AG10803 (cell line): ENCODE measurements at regions not wholly inside any gene's neighbourhood (a gene's known extent, or its start where the extent isn't known, plus 50 kb on each side); places are given as distances from the start of the nearest gene placed in this dataset.

Source experiments
- DNase-seq: peaks from one replicate; pipeline ENCODE4 v3.0.0; 2010; ENCODE audit warnings: low read depth
- H3K4me3 ChIP-seq: 2 replicates; pipeline ENCODE4 v1.5.1; 2011; ENCODE audit warnings: mild to moderate bottlenecking, low read length, control low read depth
- CTCF ChIP-seq: conservative IDR thresholded peaks from 2 replicates; pipeline ENCODE4 v1.5.1; 2011; ENCODE audit warnings: mild to moderate bottlenecking, low read length, control low read depth, inconsistent platforms

- no peak for DNase-seq
- no peak for TF ChIP-seq CTCF
- H3K4me3 ChIP-seq = no peak overlapping the region
Measured at GRCh38 chr15:79689030-79689429, 207.8 kb downstream of the MTHFS start.

- DNase-seq = no peak
- H3K4me3 ChIP-seq = no peak overlapping the region
- TF ChIP-seq CTCF = no peak
Measured at GRCh38 chr15:79700951-79701480, 195.8 kb downstream of the MTHFS start.

- no peak for TF ChIP-seq CTCF
- no peak overlapping the region for H3K4me3 ChIP-seq
- peak; percentile 54 for DNase-seq
Measured at GRCh38 chr15:79702621-79703020, 194.2 kb downstream of the MTHFS start.

DNA sequence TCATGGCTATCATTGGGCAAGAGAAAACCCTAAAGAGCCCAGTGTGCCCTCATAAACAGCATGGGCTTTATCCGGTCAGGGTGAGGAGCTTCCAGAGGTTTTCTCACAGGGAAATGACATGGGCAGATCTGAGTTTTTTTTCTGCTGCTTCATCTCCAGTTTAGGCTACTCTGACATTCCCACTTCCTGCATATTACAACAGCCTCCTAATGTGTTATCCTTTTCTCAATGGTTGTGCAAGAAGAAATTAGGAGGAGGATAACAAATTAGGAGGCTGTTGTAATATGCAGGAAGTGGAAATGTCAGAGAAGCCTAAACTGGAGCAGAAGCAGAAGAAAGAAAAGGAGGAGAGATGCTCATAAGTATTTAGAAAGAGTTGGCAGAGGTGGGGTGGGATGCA lies 175.6 kb downstream of the MTHFS start:
- no peak overlapping the region for H3K4me3 ChIP-seq
- TF ChIP-seq CTCF = no peak
- DNase-seq = peak; percentile 67

- H3K4me3 ChIP-seq = no peak overlapping the region
- TF ChIP-seq CTCF = no peak
- peak; percentile 46 for DNase-seq
Measured at GRCh38 chr15:79724312-79724711, 172.5 kb downstream of the MTHFS start.

DNA sequence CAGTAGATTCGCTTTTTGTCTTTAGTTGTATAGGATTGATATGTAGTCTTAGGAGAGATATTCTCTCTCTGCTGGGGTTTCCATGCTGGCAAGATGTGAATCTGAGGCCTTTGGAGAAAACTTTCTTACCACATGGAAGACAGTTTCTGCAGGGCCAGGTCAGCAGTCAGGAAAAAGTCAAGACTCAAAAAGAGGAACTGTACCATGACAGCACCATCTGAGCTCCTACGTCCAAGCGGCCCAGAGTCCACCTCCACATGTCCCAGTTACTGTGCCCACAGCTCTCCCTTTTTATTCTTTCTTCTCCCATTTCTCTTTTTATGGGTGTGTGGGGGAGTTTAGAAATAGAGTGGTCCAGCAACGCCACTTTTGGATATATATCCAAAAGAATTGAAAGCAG lies 172.0 kb downstream of the MTHFS start:
- H3K4me3 ChIP-seq = no peak overlapping the region
- no peak for DNase-seq
- TF ChIP-seq CTCF = no peak

DNA sequence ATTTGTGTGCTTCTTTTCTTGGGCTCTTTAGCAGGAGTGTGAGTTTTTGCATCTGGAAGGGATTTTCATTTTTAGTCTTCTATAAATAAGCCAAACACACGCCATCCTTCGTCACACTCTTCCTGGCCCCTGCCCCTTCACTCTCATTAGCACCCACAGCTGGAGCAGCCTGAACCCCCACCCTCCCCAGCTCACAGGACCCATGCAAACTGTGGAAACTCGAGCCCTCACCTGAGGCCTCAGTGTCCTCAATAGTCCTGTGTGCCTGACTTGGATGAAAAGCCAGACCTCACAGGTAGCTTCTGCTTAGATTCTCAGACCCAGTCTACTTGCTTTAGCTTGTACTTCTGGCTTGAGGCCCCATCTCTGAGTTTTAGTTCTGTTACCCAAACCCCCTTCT lies 167.9 kb downstream of the MTHFS start:
- DNase-seq = no peak
- TF ChIP-seq CTCF = no peak
- H3K4me3 ChIP-seq = no peak overlapping the region
